PC-3 (cell line): ENCODE measurements at regions not wholly inside any gene's neighbourhood (a gene's known extent, or its start where the extent isn't known, plus 50 kb on each side); places are given as distances from the start of the nearest gene placed in this dataset.

ENCODE experiments used
- ATAC-seq: fragments of 200-7000 bp; cut with Tn5 transposase; 2 replicates; pipeline ENCODE4 v1.9.1; 2020; ENCODE audit warnings: mild to moderate bottlenecking, moderate library complexity
- BruUV-seq: library from RNA; stranded (reverse); fragments of 400-500 nt; replicated peaks from 2 replicates; lab custom pipeline; 2021; lab: Mats Ljungman, UMichigan
- CTCF ChIA-PET: fragments of 300-600 bp; sonication (Branson Sonifier 250); formaldehyde crosslinking; loops from one replicate; lab custom pipeline; 2022; ENCODE audit warnings: antibody characterized with exemption; lab: Charles Lee
- POLR2A ChIA-PET: fragments of 300-600 bp; sonication (Branson Sonifier 250); formaldehyde crosslinking; loops from one replicate; lab custom pipeline; 2022; ENCODE audit warnings: antibody characterized with exemption; ENCODE audit not compliant: unreplicated experiment; lab: Charles Lee
- DNase-seq: peaks from one replicate; pipeline ENCODE4 v3.0.0-alpha.2; 2015
- H2AFZ ChIP-seq: fragments of 300-600 bp; sonication (generic); 2 replicates; pipeline ENCODE4 v1.6.0; 2016; ENCODE audit warnings: antibody characterized with exemption, low read length
- H3F3A ChIP-seq: fragments of 300-600 bp; sonication (generic); one replicate; pipeline ENCODE4 v1.6.0; 2017; ENCODE audit warnings: antibody characterized with exemption, low read length, control low read depth, mild to moderate bottlenecking; ENCODE audit not compliant: unreplicated experiment
- H3K27ac ChIP-seq: fragments of 300-600 bp; sonication (generic); 2 replicates; pipeline ENCODE4 v1.5.1; 2016; ENCODE audit warnings: mild to moderate bottlenecking, low read length
- H3K27me3 ChIP-seq: fragments of 300-600 bp; sonication (generic); 2 replicates; pipeline ENCODE4 v1.6.1; 2016; ENCODE audit warnings: low read length, mixed read lengths
- H3K36me3 ChIP-seq: fragments of 300-600 bp; sonication (generic); 2 replicates; pipeline ENCODE4 v1.6.1; 2016; ENCODE audit warnings: low read depth, mixed run types, low read length, mixed read lengths
- H3K4me1 ChIP-seq: fragments of 300-600 bp; sonication (generic); 2 replicates; pipeline ENCODE4 v1.5.1; 2016; ENCODE audit warnings: low read length; ENCODE audit not compliant: insufficient read depth
- H3K4me2 ChIP-seq: fragments of 300-600 bp; sonication (generic); 2 replicates; pipeline ENCODE4 v1.6.0; 2016; ENCODE audit warnings: low read length
- H3K4me3 ChIP-seq: fragments of 300-600 bp; sonication (generic); 2 replicates; pipeline ENCODE4 v1.5.1; 2016; ENCODE audit warnings: mild to moderate bottlenecking, low read length, mixed read lengths
- H3K79me2 ChIP-seq: fragments of 300-600 bp; sonication (generic); 2 replicates; pipeline ENCODE4 v1.6.1; 2017; ENCODE audit warnings: low read length, mixed read lengths
- H3K9ac ChIP-seq: fragments of 300-600 bp; sonication (generic); 2 replicates; pipeline ENCODE4 v1.6.0; 2016; ENCODE audit warnings: mild to moderate bottlenecking, low read length
- H3K9me2 ChIP-seq: fragments of 300-600 bp; sonication (generic); replicated peaks from 2 replicates; pipeline ENCODE4 v1.6.1; 2016; ENCODE audit warnings: mixed run types, low read length, mixed read lengths
- H3K9me3 ChIP-seq: fragments of 300-600 bp; sonication (generic); 2 replicates; pipeline ENCODE4 v1.6.1; 2016; ENCODE audit warnings: low read length, mixed read lengths
- H4K20me1 ChIP-seq: fragments of 300-600 bp; sonication (generic); 2 replicates; pipeline ENCODE4 v1.6.1; 2016; ENCODE audit warnings: low read length, mixed read lengths
- CTCF ChIP-seq: fragments of 300-600 bp; sonication (generic); conservative IDR thresholded peaks from 2 replicates; pipeline ENCODE4 v1.5.1; 2017; ENCODE audit warnings: antibody characterized with exemption, low read depth, mild to moderate bottlenecking, low read length
- EZH2 ChIP-seq: fragments of 300-600 bp; sonication (generic); IDR thresholded peaks from one replicate; pipeline ENCODE4 v1.6.1; 2017; ENCODE audit warnings: antibody characterized with exemption, mild to moderate bottlenecking, low read length; ENCODE audit not compliant: unreplicated experiment
- EZH2phosphoT487 ChIP-seq: fragments of 300-600 bp; sonication (generic); IDR thresholded peaks from 2 replicates; pipeline ENCODE4 v1.6.1; 2018; ENCODE audit warnings: mild to moderate bottlenecking, antibody characterized with exemption, low read length, borderline replicate concordance
- intact Hi-C: fragments of 100-400 bp; cut with micrococcal nuclease; formaldehyde crosslinking; loops from 2 replicates; pipeline ENCODE4 v1.9.0; 2023

GRCh38 chr2:7225848-7226247, 308.6 kb downstream of the RNF144A start:
- H3K9me2 ChIP-seq: no peaks in the 10 kb centered on the region
- BruUV-seq: no TSS peak
- H3K36me3 ChIP-seq: no peaks in the 10 kb centered on the region
- H3K4me2 ChIP-seq: no peak overlapping the region
- H2AFZ ChIP-seq: no peak overlapping the region
- ChIA-PET POLR2A (no interaction called here), CTCF (no interaction called here)
- H3K4me1 ChIP-seq: no peaks in the 10 kb centered on the region
- ATAC-seq: no peak
- no peak for DNase-seq
- no peaks in the 10 kb centered on the region for H4K20me1 ChIP-seq
- no peaks in the 10 kb centered on the region for H3K9me3 ChIP-seq
- H3K9ac ChIP-seq: no peak overlapping the region
- H3K4me3 ChIP-seq: no peak overlapping the region
- no peaks in the 10 kb centered on the region for H3K79me2 ChIP-seq
- TF ChIP-seq CTCF: no peak
- TF ChIP-seq EZH2: no peak
- TF ChIP-seq EZH2phosphoT487: no peak
- H3K27ac ChIP-seq: no peak overlapping the region
- H3F3A ChIP-seq: no peaks in the 10 kb centered on the region
- 0 out of 2 replicates have a peak, but pooled peaks cover 4% of the 10 kb centered on the region for H3K27me3 ChIP-seq
- intact Hi-C loops: no loop called here

GRCh38 chr2:7226501-7226900, 309.3 kb downstream of the RNF144A start:
- no peak for ATAC-seq
- Histone ChIP-seq H3F3A (no peaks in the 10 kb centered on the region), H4K20me1 (no peaks in the 10 kb centered on the region), H3K27ac (no peak overlapping the region), H3K9me2 (no peaks in the 10 kb centered on the region), H3K79me2 (no peaks in the 10 kb centered on the region), H3K9me3 (no peaks in the 10 kb centered on the region), H3K9ac (no peak overlapping the region), H3K4me1 (no peaks in the 10 kb centered on the region), H3K36me3 (no peaks in the 10 kb centered on the region), H3K4me2 (no peak overlapping the region), H3K4me3 (no peak overlapping the region), H2AFZ (no peak overlapping the region), H3K27me3 (0 out of 2 replicates have a peak, but pooled peaks cover 4% of the 10 kb centered on the region)
- CTCF ChIA-PET: no interaction called here
- no TSS peak for BruUV-seq
- no peak for DNase-seq
- intact Hi-C loops: no loop called here
- TF ChIP-seq CTCF (no peak), EZH2phosphoT487 (no peak), EZH2 (no peak)
- POLR2A ChIA-PET: no interaction called here

- POLR2A ChIA-PET: interaction anchor here (0.5 kb wide), 1 partner anchor 216 kb away, joined by 6 read pairs; no protein-coding TSS in a partner anchor
- DNase-seq (no peak), ATAC-seq (peak; percentile 35; the same call in 1 of the 2 replicates)
- H3F3A ChIP-seq: no peaks in the 10 kb centered on the region
- no peaks in the 10 kb centered on the region for H3K79me2 ChIP-seq
- H3K27me3 ChIP-seq: no peaks in the 10 kb centered on the region
- no peak overlapping the region for H3K27ac ChIP-seq
- no peaks in the 10 kb centered on the region for H3K9me3 ChIP-seq
- no peak overlapping the region for H2AFZ ChIP-seq
- CTCF ChIA-PET: interaction anchor here (0.7 kb wide), 2 partner anchors 23 to 194 kb away, joined by 3 read pairs; no protein-coding TSS in a partner anchor
- no peaks in the 10 kb centered on the region for H3K36me3 ChIP-seq
- H4K20me1 ChIP-seq: no peaks in the 10 kb centered on the region
- H3K4me2 ChIP-seq: no peak overlapping the region
- H3K9ac ChIP-seq: no peak overlapping the region
- H3K4me3 ChIP-seq: no peak overlapping the region
- no TSS peak for BruUV-seq
- no peaks in the 10 kb centered on the region for H3K9me2 ChIP-seq
- TF ChIP-seq EZH2phosphoT487: no peak
- TF ChIP-seq CTCF: no peak
- no peak for TF ChIP-seq EZH2
- H3K4me1 ChIP-seq: no peaks in the 10 kb centered on the region
- intact Hi-C loops: no loop called here
Observed at GRCh38 chr2:7233126-7233525, 315.9 kb downstream of the RNF144A start.
